Sciatic nerve (tissue), 2 donors: ENCODE measurements at regions not wholly inside any gene's neighbourhood (a gene's known extent, or its start where the extent isn't known, plus 50 kb on each side); places are given as distances from the start of the nearest gene placed in this dataset.

Source experiments
- ATAC-seq: fragments of 200-7000 bp; cut with Tn5 transposase; one replicate; pipeline ENCODE4 v1.9.1; 2020; ENCODE audit warnings: mild to moderate bottlenecking, moderate library complexity
- DNase-seq: peaks from one replicate; pipeline ENCODE4 v3.0.0-alpha.2; 2020; ENCODE audit warnings: low spot score
- intact Hi-C: fragments of 100-400 bp; cut with DNase I; formaldehyde crosslinking; loops from one replicate; pipeline ENCODE4 v1.14.2; 2022
- donor health status: DM: no; HTN: no; CAD: no.
- donor health status: DM: no; HTN: no; CAD: no.

- no peak for DNase-seq
- intact Hi-C loops = no loop called here
Measured at GRCh38 chr2:149648282-149649030, 60.9 kb upstream of the MMADHC start.

GRCh38 chr2:149645391-149645790 is 57.8 kb upstream of the MMADHC start:
- no peak for ATAC-seq
- intact Hi-C loops = no loop called here
- no peak for DNase-seq

More at GRCh38 chr2:149648282-149649030, 60.9 kb upstream of the MMADHC start:
- peak; percentile 42 for ATAC-seq
